GM18870 (cell line): ENCODE measurements at regions not wholly inside any gene's neighbourhood (a gene's known extent, or its start where the extent isn't known, plus 50 kb on each side); places are given as distances from the start of the nearest gene placed in this dataset.
"Not testable (repeated sequence)": the region's sequence is repeated elsewhere in the genome, so short reads cannot be mapped to it uniquely, and the experiment has no call there.

Experiments used
- ATAC-seq: cut with Tn5 transposase; IDR thresholded peaks from one replicate; pipeline ENCODE4 v1.9.1; 2021; ENCODE audit warnings: moderate library complexity; ENCODE audit not compliant: unreplicated experiment

DNA sequence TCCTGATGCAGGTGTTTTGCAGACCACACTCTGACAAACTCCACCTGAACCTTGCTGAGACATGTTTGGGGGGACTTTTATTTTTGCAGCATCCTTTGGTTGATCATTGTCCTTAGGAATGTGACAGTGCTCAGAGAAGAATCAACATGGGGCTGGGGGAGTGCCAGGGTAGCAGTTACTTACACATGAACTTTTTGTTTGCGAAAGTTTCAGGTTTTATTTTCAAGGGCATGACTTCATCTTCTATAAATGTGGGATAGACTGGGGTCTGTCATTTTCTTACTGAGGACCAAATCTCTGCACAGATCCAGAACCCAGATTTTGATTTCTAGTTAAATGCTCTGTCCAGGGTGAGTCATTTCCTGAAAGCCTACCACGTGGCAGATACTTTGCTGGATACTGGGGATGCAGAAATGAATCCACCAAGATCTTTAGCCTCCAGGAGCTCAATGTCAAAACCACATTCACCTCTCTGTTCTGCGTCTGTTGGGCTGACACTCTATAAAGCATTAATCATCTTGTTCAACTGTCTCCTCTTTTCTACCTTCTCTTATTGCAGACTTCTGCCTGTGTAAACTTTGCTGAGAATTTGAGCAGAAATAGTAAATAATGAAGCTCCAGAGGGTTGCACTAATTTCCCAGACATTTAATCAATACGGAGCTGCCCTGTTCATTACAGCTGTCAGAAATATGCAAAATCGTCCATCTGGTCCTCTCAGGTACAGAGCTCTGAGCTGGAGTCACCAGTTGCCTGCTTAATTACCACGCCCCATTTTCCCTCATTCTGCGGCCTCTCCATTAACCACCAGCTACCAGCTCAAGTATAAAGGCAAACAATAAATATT, 387.9 kb downstream of the MIAT start:
- ATAC-seq = no peak

DNA sequence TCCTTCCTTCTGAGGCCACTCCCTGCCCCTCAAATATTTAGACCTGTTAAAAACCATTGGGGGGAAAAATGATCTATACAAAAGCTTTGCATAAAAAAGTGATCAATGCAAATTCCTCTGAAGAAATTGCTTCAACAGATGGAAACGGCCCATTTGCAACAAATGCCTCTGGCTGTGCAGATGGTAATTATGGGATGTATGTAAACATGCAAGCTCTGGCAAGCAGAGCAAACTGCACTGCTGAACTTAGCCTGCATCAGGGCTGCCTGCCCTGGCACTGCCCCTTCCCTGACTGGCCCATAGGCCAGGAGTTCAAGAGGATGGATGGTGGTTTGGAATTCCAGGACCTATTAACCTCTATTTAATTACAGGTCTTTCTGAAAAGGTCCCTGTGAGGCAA, 388.7 kb downstream of the MIAT start:
- ATAC-seq = no peak

DNA sequence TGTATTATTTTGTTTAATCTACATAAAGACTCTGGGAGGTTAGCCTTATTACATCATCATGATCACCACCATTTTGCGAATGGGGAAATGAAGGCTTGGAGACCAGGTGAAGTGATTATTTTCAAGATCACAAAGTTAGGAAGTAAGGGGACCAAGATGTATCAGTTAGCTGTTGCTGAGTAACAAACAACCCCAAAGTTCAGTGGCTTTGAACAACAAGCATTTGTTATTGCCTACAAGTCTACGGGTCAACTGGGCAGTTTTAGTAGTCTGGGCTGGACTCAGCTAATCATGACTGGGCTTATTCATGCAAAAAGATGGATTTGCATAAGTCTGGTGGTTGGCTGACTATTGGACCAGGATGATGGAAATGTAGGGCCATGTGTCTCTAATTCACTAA, 389.2 kb downstream of the MIAT start:
- no peak for ATAC-seq

DNA sequence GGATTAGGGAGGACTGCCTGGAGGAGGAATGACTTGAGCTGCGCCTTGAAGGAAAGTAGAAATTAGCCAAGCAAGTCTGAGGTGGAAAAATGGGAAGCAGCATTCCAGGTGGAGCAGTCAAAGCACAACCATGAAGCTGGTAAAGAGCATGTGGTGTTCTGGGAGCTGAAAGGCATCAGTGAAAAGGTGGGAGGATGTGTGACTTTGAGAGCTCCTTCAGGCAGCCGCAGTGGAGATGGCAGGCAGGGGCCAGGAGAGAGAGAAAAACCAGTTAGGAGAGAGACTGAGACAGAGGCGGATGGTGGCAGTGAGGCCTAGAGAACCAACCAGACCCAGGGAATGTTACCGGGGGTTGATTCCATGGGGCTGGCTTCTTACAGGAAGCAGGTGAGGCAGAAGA, 393.4 kb downstream of the MIAT start:
- no peak for ATAC-seq

DNA sequence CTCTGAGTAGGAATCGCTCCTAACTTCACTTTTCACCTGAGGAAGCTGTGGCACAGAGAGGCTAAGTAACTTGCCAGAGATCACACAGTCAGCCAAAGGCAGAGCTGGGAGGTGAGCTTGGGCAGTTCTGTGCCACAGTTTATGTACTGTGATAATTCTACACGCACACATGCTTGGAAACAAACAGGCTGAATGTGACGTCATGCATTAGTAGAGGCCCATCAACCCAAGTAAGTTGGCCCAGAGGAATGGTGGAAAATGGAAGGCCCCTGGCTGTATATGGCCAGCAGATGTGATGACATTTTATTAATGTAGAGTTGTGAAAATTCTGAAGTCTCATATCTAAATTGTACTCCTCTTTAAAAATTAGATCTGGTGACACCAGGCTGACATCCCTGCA, 394.0 kb downstream of the MIAT start:
- ATAC-seq = no peak

DNA sequence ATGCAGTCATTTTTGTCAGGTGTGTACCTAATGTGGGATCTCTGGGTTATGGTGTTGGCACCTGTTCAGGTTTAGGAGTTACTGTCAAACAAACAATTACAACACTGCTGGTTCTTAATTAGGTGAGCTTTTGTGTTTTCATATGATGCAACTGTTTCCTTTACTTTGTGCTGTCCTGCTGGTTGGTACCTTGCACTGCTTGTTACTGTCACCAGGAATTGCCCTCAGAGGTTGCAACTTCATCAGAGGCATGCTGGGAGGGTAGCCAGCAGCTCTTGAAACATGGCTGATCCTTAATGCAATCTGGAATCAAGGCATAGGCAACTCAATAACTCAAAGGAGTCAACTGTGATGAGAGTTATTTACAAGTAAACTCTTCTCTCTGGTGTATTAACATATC, 400.3 kb downstream of the MIAT start:
- ATAC-seq = no peak

DNA sequence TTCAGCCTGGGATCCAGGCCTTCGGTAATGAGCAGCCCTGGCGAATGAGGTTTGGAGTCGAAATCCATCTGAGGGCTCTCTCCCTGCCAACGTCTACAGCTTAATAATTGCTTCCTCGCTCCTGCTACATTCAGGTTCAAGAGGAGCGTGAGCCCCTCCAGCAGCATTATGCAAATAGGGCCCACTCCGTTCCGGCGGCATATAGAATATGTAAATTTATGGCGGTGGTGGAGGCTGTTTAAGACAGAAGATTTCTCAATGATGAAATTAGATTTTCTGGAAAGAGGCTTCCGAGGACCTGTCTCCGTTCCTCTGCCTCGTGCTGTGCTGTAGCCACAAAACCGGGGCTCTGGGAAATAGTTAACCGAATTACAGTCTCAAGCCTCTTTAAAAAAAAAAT, 402.8 kb downstream of the MIAT start:
- ATAC-seq = no peak

DNA sequence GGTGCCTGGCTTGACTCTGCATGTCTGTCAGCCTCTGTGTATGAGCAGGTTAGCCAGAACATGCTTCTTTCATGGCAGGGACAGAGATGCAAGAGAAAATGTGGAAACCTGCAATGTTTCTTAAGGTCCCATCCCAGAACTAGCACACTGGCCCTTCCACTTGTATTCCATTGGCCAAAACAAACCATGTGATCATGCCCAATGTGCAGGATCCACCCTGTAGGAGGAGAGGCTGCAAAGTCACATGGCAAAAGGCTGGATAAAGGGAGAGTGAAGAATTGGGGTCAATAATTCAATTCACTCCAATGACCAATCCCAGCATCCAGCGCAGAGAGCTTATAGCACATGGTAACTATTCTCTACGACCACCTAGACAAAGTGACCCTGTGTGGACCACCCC, 405.5 kb downstream of the MIAT start:
- no peak for ATAC-seq

DNA sequence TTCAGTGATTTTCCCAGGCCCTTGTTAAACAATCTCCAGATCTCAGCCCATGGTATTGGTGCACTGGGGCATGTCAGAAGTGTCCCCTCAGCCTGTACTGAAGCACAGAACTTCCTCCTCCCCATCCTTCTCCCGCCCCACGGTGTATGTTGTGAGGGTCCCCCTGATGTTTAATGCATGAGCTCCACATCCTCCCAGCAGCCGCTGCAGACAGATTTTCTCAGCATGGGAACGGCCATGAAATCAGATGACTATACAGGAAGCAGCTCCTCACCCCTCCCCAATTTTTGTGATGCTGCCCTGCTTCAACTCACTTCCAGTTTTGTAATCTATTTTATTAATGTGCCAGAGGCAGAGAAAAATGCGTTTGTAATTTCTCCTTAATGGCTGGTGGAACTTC, 406.0 kb downstream of the MIAT start:
- ATAC-seq = no peak

DNA sequence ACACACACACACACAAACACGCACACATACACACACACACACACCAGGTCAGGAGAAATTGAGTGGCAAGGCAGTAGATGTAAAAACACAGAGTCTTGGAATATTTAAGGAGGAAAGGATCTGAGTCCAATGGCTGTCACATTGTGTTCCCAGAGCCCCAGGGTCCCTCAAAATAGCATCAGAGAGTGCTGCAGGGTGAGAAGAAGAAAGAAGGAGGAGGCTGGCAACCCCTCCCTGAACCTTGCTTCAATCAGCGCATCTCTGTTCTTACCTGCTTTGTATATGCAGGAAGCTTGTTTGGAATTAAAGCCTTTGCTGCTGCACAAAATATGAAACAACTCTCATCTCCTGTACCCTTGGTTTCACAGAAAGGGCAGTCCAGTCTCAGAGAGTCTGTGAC, 406.5 kb downstream of the MIAT start:
- ATAC-seq = no peak

DNA sequence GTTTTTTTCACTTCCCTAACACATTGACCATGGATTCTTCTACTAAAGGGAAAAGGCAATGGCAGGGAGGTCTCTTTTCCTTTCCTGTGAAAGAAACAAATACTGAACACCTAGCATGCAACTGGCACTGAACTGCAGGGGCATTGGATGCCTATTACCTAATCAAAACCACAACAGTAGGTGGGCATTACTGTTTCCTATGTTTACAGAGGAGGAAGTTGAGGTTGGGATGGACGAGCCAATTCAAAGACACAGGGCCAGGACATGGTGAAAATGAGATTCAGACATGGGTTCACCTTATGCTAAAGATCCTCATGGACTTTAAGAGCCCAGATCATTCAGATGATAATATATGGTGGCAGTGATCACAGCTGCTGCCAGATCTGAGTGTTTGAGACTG, 407.0 kb downstream of the MIAT start:
- ATAC-seq = no peak

DNA sequence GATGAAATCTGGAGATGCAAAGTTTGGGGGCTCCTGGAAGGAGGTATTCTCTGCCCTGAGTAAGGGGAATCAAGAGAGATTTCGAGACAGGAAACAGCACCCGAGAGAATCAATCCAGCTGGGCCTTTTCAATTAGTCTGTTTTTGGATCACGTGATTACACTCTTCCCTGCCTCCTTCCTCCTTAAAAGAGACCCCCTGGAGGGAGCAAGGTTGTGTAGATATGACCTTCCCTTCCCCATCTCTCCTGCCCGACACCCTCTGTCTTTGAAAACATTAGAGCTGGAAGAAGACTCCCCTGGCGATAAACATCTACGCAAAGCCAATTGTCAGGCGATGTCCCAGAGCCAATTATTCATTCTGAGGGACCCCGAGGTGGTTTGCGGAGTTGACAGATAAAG, 407.9 kb downstream of the MIAT start:
- ATAC-seq = no peak

DNA sequence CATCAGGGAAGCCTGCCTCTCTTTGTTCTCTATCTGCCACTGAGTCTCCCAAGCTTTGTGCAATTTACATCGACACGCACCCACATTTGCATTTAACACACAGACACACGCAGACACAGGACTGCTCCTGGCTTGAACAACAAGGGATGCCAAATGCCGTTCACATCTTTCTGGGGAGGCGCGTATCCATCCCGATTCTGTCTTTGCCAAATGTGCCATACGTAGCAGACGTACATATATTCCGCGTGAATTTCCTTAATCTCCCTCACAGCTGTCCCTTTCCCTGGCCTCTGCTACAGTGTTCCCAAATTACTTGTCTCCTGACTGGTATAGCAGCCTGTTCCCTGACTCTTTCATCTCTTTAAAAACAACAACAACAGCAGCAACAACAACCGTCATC, 409.5 kb downstream of the MIAT start:
- ATAC-seq = no peak

DNA sequence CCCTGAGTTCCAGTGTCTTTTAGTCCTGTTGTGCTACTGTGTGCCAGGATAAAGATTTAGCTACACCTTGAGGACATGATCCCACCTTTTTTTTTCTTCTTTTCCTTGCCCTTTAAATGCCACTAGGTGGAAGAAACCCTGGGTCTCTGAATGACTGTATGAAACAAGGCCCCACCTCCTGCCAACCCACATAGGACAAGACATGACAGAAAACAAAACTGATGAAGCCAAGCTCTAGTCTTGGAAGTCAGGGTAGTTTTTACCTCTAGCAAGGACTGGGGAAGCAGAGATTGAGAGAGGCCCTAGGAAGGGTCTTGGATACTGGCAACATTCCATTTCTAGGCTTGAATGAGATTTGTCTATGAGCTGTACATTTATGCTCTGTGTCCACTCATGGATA, 410.7 kb downstream of the MIAT start:
- no peak for ATAC-seq

DNA sequence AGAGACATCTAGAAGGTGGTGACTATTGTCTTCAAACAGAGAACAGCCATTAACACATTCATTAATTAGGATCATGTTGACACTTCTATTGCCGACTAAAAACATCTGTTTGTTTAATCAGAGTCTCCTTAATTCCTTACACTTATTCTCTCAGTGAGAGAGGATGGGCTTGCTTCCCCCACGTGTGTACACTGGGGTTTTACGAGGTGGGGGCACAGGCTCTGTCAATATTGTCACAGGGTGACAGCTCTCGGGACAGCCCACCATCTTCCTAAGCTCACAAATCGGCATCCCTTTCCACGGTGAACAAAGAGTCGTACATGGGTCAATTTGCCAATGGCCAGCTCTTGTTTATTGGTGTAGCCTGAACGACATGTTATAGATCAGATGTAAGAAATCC, 413.2 kb downstream of the MIAT start:
- ATAC-seq = no peak

DNA sequence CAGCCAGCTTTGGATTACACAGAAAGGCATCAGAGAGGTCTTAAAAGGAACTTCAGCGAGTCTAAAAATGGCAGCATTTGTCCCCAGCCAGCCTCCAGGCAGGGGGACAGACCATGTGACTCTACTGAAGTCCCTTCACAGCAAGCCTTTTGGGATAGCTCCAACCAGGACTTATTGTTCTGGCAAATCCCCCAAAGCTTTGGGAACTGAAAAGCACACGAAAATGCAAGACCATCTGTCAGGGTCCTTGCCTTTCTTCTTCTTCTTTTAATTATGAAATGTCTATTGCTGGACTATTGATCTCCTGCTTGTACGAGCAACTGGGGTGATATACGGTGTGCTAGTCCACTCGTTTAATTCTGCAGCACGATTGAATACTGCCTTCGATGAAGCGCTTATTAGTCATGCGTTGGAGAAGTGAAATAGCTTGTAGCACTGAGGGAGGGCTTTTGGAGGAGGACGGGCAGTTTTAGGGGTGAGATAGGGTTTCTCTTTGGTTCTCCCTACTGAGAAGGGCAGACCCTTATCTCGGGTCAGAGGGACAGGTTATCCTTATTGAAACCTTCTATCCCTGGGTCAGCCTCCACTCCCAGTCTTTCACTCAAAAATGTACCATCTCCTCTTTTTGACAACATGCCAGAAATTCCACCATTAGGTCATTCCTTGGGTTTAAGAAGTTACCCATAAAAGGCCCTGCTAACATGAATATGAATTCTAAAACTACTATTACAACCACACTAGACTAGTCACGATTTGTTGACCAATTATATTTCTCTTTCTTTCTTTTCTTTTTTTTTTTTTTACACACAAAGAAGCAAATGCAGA, 416.4 kb downstream of the MIAT start:
- ATAC-seq = no peak

DNA sequence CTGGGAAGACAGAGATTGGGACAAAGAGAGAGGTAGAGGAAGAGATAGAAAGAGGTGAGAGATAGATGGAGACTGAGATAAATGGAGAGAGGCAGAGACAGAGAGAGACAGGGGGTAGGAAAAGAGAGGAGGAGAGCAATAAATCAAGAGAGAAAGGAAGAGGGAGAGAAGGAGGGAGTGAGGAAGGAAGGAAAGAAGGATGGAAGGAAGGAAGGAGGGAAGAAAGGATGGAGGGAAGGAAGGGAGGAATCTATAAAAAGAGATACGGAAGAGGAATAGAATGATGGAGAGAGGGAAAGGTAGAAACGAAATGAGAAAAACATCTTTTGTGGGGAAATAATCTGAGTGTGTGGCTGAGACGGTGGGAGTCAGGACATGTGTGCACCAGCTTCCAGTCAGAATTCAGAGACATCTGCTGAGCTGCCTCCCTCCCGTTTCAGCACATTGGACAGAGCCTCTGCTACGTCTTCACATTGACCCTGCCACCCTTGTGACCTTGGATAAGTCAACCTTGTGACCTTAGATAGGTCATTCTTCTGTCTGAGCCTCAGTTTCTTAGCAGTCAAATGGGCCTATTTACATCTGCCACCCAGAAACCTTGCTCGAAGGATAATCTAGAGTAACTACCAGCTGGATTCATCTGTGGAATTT, 417.8 kb downstream of the MIAT start:
- no peak for ATAC-seq

DNA sequence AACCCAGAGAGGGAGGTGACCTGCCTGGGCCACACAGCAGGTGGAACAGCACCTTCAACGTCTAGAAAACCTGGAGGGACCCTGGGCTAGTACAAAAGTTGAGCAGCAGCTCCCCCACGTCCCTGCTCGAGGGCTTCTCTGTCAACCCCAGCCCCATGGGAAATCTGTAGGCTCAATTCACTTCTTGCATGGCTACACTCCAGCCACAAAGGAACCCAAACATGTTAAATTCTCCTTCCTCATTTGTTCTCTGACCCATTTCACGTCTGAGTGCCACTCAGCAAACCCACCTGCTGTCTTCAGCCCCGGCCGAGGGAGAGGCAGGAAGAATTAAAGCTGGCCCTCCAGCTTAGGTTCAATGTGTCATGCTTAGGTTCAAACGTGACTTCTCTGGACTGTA, 418.5 kb downstream of the MIAT start:
- no peak for ATAC-seq

DNA sequence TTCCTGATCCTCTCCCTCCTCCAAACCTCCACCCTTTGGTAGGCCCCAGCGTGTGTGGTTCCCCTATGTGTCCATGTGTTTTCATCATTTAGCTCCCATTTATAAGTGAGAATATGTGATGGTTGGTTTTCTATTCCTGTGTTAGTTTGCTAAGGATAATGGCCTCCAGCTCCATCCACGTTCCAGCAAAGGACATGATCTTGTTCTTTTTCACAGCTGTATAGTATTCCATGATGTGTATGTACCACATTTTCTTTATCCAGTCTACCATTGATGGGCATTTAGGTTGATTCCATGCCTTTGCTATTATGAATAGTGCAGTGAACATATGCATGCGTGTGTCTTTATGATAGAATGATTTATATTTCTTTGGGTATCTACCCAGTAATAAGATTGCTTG, 420.7 kb downstream of the MIAT start:
- not testable (repeated sequence) for ATAC-seq

DNA sequence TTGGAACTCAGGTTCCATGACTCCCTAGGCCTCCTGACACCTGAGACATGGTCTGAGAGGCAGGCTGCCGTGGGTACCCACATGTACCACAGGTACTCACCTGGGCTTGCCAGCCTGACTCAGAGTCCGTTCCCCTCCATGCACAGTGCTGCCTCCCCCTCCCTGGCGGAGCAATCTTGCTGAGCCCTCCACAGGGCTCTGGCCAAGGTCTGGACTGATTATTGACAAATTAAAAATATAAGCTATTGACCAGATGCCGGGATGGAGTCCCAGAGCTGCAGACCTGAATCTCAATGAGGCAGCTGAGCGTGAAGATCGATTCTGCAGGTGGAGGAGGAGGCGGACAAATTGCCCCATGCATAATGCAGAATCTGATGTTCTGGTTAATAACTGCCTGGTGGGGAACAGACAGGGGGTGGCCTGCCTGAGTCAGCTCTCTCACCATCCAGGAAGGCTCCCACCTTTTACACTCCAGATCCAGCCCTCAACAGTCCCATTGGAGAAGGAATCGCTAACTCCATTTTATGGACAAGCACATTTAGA, 422.7 kb downstream of the MIAT start:
- no peak for ATAC-seq

DNA sequence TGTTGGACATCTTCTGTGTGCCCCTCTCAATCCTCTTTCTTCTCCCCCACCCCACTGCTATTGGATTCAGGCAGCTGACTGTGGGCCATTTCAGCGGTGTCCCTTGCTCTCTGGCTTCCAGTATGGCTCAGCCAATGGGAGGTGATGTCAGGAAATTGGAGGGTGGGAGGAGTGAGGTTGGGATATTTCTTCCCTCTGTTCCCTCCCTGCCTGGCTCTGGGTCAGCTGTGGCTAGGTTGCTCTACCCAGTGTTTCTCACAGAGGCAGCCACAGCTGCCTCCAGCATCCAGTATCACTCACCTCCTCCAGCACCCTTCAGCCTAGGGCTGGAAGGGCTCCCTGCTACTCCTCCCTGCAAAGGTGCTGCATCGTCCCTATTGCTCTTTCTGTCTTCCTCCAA, 423.5 kb downstream of the MIAT start:
- ATAC-seq = no peak

DNA sequence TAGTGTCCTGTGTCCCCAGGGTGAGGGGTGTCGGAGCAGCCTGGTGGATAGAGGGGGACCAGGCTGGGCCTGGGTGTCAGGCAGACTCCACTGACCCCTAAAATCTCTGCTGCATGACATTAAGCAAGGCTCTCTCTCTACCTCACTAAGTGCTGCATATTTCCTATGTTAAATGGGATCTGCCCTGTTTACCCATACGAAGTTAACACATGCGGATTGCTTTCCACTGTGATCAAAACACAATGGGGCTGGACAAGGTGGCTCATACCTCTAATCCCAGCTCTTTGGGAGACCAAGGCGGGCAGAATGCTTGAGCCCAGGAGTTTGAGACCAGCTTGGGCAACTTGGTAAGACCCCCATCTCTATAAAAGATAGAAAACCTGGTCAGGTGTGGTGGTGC, 426.2 kb downstream of the MIAT start:
- ATAC-seq = no peak
